ENCODE measurements at regions not wholly inside any gene's neighbourhood (a gene's known extent, or its start where the extent isn't known, plus 50 kb on each side); places are given as distances from the start of the nearest gene placed in this dataset.

DNA sequence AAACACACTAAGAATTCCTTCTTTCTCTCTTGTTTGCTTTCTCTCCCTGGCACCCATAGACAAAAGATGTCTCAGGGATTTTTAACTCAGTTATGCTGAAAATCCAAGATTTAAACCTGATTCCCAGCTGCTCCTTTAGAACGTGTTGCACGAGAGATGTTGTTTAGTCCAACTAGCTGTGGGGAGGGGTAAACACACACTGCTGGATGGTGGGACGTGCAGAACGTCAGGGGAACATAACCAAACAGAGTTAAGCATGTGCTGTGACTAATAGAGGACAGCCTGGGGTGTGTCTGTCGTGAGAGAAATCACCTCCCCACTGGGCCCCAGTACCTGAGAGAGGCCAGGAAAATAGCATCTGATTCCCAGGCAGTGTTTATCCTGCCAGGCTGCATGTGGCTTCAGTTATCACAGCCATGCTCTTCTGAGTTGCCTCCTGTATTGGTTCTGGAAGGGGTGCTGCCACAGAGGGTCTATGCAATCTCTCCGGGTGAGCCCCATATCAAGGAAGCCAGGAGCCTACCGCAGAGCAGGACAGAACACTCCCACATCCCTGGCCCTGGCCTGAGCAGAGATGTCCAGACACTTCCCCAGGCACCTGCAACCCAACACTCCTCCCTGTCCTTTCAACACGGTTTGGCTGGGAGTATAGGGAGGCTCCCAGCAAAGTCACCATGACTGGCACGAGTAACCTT lies 112.7 kb upstream of the EGLN3 start:
- TF ChIP-seq POLR2A (IDR thresholded peaks at IDR 0.05; ENCODE audit: low read depth, low read length) (no peak), POLR2AphosphoS5 (IDR thresholded peaks at IDR 0.05; ENCODE audit: low read depth, low read length) (no peak), TAF1 (IDR thresholded peaks at IDR 0.05; ENCODE audit: borderline replicate concordance, low read depth, low read length) (no peak)
- DNase-seq (ENCODE audit: insufficient read length) (no peak), FAIRE-seq (no peak)

DNA sequence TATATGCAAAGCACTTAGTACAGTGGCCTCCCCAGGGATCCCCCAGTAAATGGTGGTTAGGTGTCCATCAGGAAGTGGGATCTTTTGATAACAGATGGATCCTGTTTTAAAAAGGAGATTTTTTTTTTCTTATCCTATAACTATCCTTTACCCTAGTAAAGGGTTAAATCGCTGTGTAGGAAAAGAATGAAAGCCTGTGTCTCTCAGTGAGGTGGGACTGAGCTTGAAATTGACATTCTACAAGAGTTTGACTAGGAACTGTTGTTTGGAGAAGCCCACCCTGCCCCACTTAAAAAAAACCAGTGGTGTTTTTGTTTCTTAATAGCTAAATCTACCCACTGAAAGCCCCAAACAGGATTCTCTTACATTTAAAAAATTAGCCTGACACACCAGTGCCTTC lies 112.2 kb upstream of the EGLN3 start:
- DNase-seq (ENCODE audit: insufficient read length) (no peak), FAIRE-seq (no peak)
- TF ChIP-seq POLR2A (IDR thresholded peaks at IDR 0.05; ENCODE audit: low read depth, low read length) (no peak), TAF1 (IDR thresholded peaks at IDR 0.05; ENCODE audit: borderline replicate concordance, low read depth, low read length) (no peak)

- TF ChIP-seq TAF1 (IDR thresholded peaks at IDR 0.05; ENCODE audit: borderline replicate concordance, low read depth, low read length) = no peak
- no peak for TF ChIP-seq POLR2AphosphoS5 (IDR thresholded peaks at IDR 0.05; ENCODE audit: low read depth, low read length)
- no peak for TF ChIP-seq POLR2A (IDR thresholded peaks at IDR 0.05; ENCODE audit: low read depth, low read length)
- FAIRE-seq = no peak
- DNase-seq (ENCODE audit: insufficient read length) = no peak
These were observed 111.6 kb upstream of the EGLN3 start for GRCh38 chr14:34062353-34062973.

DNA sequence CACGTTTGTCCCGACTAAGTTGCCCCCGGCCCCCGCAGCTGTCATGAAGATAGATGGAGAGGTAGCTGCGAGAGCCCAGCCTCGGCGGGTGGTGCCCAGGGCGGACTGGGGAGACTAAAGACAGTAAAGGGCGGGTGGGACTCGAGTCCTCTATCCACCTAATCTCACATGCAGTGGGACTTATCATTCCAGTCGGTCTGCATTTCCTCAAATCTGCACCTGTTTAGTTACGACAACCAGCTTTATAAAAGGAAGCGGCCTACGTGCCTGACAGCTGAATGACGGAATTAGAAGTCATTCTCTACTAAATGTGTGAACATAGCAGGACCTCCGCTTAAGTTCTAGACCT lies 109.8 kb upstream of the EGLN3 start:
- TF ChIP-seq POLR2A (IDR thresholded peaks at IDR 0.05; ENCODE audit: low read depth, low read length) (no peak), POLR2AphosphoS5 (IDR thresholded peaks at IDR 0.05; ENCODE audit: low read depth, low read length) (no peak), TAF1 (IDR thresholded peaks at IDR 0.05; ENCODE audit: borderline replicate concordance, low read depth, low read length) (no peak)
- DNase-seq (ENCODE audit: insufficient read length) = no peak
- peak; percentile 17 for FAIRE-seq

DNA sequence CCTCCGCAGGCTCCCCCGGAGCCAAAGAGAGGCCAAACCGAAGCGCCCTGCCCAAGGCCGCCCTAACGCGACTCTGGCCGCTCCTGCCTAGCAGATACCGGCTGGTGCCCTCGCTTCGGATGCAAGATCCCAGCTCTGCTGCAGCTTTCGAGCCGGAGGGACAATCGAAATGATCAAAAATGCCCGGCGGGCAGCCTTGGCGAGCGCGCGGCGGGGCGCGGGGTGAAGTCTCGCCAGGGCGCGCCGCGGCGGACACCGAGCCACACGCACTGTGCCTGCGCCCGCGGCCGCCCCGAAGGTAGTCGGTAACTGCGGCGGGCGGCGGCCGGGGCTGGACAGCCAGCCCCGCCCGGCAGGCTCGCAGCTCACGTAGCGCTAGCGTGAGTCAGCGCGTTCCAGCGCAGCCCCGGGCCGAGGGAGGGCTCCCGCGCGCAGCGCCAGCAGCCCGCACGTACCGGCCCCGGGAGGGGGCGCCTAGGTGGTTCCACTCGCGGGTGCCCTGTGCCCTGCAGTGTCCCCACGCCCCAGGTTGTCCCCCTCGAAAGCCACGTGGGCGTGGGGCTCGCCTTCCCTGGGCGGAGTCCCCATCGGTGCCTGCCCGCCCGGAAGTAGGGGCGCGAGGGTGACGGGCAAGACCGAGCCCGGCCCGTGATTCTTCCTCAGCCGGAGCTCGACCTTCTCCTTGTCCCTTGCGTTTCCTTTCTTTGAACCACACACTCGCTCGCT lies 109.2 kb upstream of the EGLN3 start:
- no peak for TF ChIP-seq POLR2AphosphoS5 (IDR thresholded peaks at IDR 0.05; ENCODE audit: low read depth, low read length)
- no peak for TF ChIP-seq POLR2A (IDR thresholded peaks at IDR 0.05; ENCODE audit: low read depth, low read length)
- TF ChIP-seq TAF1 (IDR thresholded peaks at IDR 0.05; ENCODE audit: borderline replicate concordance, low read depth, low read length) = no peak
- FAIRE-seq = no peak

GRCh38 chr14:34059037-34059924 lies 108.4 kb upstream of the EGLN3 start:
- no peak for FAIRE-seq
- TF ChIP-seq TAF1 (IDR thresholded peaks at IDR 0.05; ENCODE audit: borderline replicate concordance, low read depth, low read length) = no peak
- no peak for TF ChIP-seq POLR2A (IDR thresholded peaks at IDR 0.05; ENCODE audit: low read depth, low read length)
- TF ChIP-seq POLR2AphosphoS5 (IDR thresholded peaks at IDR 0.05; ENCODE audit: low read depth, low read length) = no peak
- no peak for DNase-seq (ENCODE audit: insufficient read length)

More for the DNA sequence above, 109.2 kb upstream of the EGLN3 start:
- DNase-seq (ENCODE audit: insufficient read length) = peak; percentile 46

GRCh38 chr14:34058510-34058909 lies 107.6 kb upstream of the EGLN3 start:
- DNase-seq (ENCODE audit: insufficient read length) (no peak), FAIRE-seq (no peak)
- TF ChIP-seq POLR2A (IDR thresholded peaks at IDR 0.05; ENCODE audit: low read depth, low read length) (no peak), POLR2AphosphoS5 (IDR thresholded peaks at IDR 0.05; ENCODE audit: low read depth, low read length) (no peak), TAF1 (IDR thresholded peaks at IDR 0.05; ENCODE audit: borderline replicate concordance, low read depth, low read length) (no peak)

- TF ChIP-seq POLR2AphosphoS5 (IDR thresholded peaks at IDR 0.05; ENCODE audit: low read depth, low read length) (no peak), TAF1 (IDR thresholded peaks at IDR 0.05; ENCODE audit: borderline replicate concordance, low read depth, low read length) (no peak), POLR2A (IDR thresholded peaks at IDR 0.05; ENCODE audit: low read depth, low read length) (no peak)
- no peak for FAIRE-seq
- no peak for DNase-seq (ENCODE audit: insufficient read length)
These were observed 105.2 kb upstream of the EGLN3 start for GRCh38 chr14:34056046-34056445.

DNA sequence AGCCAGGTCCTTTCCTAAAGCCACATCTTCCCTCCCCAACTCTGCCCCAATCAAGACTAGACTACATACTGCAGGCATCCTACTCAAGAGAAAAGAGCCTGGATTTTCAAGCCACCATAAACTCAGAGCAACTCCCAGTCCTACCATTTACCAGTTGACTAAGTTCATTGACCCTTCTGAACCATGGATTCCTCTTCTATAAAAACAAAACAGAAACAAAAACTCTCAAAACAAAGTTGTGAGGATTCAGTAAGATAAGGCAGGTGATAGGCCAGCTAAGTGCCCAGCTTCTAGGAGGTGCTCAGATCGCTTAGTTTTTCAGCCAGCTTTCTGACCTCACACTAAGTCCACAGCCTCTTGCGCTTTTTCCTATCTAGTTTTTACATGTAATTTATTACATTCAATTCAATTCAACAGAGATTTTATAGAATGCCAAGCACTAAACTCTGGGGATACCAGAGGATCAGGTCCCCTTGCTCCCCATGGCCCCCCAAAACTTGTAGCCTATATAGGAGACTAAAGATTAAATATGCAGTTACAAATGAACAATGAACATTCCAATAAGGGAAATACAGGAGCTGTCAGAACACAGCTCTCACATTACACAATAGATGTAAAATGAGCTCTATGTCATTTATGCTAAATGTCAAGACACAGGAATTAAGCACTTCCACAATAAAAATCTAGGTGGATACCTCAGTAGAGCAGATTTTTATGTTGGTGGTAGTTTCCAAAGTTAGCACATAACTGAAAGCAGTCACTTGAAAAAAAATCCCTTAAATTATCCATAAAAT lies 104.5 kb upstream of the EGLN3 start:
- FAIRE-seq (no peak), DNase-seq (ENCODE audit: insufficient read length) (no peak)
- TF ChIP-seq POLR2AphosphoS5 (IDR thresholded peaks at IDR 0.05; ENCODE audit: low read depth, low read length) (no peak), POLR2A (IDR thresholded peaks at IDR 0.05; ENCODE audit: low read depth, low read length) (no peak), TAF1 (IDR thresholded peaks at IDR 0.05; ENCODE audit: borderline replicate concordance, low read depth, low read length) (no peak)

- FAIRE-seq (no peak), DNase-seq (ENCODE audit: insufficient read length) (no peak)
- no peak for TF ChIP-seq POLR2A (IDR thresholded peaks at IDR 0.05; ENCODE audit: low read depth, low read length)
- TF ChIP-seq POLR2AphosphoS5 (IDR thresholded peaks at IDR 0.05; ENCODE audit: low read depth, low read length) = no peak
- TF ChIP-seq TAF1 (IDR thresholded peaks at IDR 0.05; ENCODE audit: borderline replicate concordance, low read depth, low read length) = no peak
These were observed 102.8 kb upstream of the EGLN3 start for GRCh38 chr14:34053666-34054065.

Measured in GM12892 (cell line).